Body of pancreas (tissue), 4 donors: ENCODE measurements at regions not wholly inside any gene's neighbourhood (a gene's known extent, or its start where the extent isn't known, plus 50 kb on each side); places are given as distances from the start of the nearest gene placed in this dataset.

Source experiments
- POLR2A ChIP-seq, 3 donors: fragments of 450-650 bp; IDR thresholded peaks; one replicate each; pipeline ENCODE4 v1.6.1; 2016; ENCODE audit warnings: antibody characterized with exemption in 3 of 3, mild to moderate bottlenecking in 2 of 3
- TF ChIP-seq, protein P1 (sequence below), 7 experiments: fragments of 450-650 bp in 4 of 7; fragments of 200-600 bp in 3 of 7; sonication (generic) in 3 of 7; IDR thresholded peaks; one replicate each; pipeline ENCODE4 v1.5.1; 2016 to 2019; ENCODE audit warnings: antibody characterized with exemption in 7 of 7

DNA sequence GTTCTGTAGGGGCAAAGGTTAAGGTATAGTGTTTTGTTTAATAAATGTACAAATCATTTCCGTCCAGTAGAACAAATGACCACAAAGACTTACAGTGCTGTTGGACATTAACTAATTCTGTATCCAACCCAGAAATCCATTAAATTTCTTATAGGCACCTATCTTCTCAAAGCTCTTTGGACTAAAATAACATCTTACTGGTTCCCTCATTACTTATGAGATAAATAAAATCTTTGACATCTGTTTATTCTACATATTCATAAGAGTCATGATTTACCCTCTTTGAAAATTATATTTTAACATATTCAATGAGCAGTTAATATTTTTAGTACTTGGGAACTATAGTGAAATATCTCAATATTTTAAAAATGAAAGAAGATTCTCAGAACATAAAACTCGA, 102.7 kb upstream of the G2E3 start:
- TF ChIP-seq, protein P1, sequence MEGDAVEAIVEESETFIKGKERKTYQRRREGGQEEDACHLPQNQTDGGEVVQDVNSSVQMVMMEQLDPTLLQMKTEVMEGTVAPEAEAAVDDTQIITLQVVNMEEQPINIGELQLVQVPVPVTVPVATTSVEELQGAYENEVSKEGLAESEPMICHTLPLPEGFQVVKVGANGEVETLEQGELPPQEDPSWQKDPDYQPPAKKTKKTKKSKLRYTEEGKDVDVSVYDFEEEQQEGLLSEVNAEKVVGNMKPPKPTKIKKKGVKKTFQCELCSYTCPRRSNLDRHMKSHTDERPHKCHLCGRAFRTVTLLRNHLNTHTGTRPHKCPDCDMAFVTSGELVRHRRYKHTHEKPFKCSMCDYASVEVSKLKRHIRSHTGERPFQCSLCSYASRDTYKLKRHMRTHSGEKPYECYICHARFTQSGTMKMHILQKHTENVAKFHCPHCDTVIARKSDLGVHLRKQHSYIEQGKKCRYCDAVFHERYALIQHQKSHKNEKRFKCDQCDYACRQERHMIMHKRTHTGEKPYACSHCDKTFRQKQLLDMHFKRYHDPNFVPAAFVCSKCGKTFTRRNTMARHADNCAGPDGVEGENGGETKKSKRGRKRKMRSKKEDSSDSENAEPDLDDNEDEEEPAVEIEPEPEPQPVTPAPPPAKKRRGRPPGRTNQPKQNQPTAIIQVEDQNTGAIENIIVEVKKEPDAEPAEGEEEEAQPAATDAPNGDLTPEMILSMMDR (IDR thresholded peaks at IDR 0.05), result no peak
- TF ChIP-seq POLR2A (IDR thresholded peaks at IDR 0.05), result no peak
